ENCODE measurements at regions not wholly inside any gene's neighbourhood (a gene's known extent, or its start where the extent isn't known, plus 50 kb on each side); places are given as distances from the start of the nearest gene placed in this dataset.
A peak's percentile ranks its signal among the peaks of the same experiment; 100 is the strongest.

GRCh38 chr10:4183761-4184261 lies 398.8 kb upstream of the KLF6 start:
- TF ChIP-seq CTCF (IDR thresholded peaks at IDR 0.05; ENCODE audit: low read depth, low read length, missing control alignments): no peak
- no peak overlapping the region for H3K4me3 ChIP-seq (replicated peaks; ENCODE audit: low read depth, low read length)
- DNase-seq (ENCODE audit: extremely low read depth, low read depth): no peak

GRCh38 chr10:4181621-4182049 lies 396.6 kb upstream of the KLF6 start:
- no peak overlapping the region for H3K4me3 ChIP-seq (replicated peaks; ENCODE audit: low read depth, low read length)
- no peak for TF ChIP-seq CTCF (IDR thresholded peaks at IDR 0.05; ENCODE audit: low read depth, low read length, missing control alignments)
- DNase-seq (ENCODE audit: extremely low read depth, low read depth): no peak

GRCh38 chr10:4181081-4181480 lies 396.1 kb upstream of the KLF6 start:
- no peak for TF ChIP-seq CTCF (IDR thresholded peaks at IDR 0.05; ENCODE audit: low read depth, low read length, missing control alignments)
- no peak for DNase-seq (ENCODE audit: extremely low read depth, low read depth)
- H3K4me3 ChIP-seq (replicated peaks; ENCODE audit: low read depth, low read length): no peak overlapping the region

- no peak for TF ChIP-seq CTCF (IDR thresholded peaks at IDR 0.05; ENCODE audit: low read depth, low read length, missing control alignments)
- no peak for DNase-seq (ENCODE audit: extremely low read depth, low read depth)
Observed at GRCh38 chr10:4177791-4178190, 392.8 kb upstream of the KLF6 start.

GRCh38 chr10:4176500-4177281 lies 391.7 kb upstream of the KLF6 start:
- no peak for TF ChIP-seq CTCF (IDR thresholded peaks at IDR 0.05; ENCODE audit: low read depth, low read length, missing control alignments)
- no peak overlapping the region for H3K4me3 ChIP-seq (replicated peaks; ENCODE audit: low read depth, low read length)
- DNase-seq (ENCODE audit: extremely low read depth, low read depth): no peak

More at GRCh38 chr10:4177791-4178190, 392.8 kb upstream of the KLF6 start:
- no peak overlapping the region for H3K4me3 ChIP-seq (replicated peaks; ENCODE audit: low read depth, low read length)

GRCh38 chr10:4174197-4174596 lies 389.2 kb upstream of the KLF6 start:
- peak; percentile 41 for TF ChIP-seq CTCF (IDR thresholded peaks at IDR 0.05; ENCODE audit: low read depth, low read length, missing control alignments)
- no peak overlapping the region for H3K4me3 ChIP-seq (replicated peaks; ENCODE audit: low read depth, low read length)
- peak; percentile 14 for DNase-seq (ENCODE audit: extremely low read depth, low read depth)
